GM23338 (cell line): ENCODE measurements at regions not wholly inside any gene's neighbourhood (a gene's known extent, or its start where the extent isn't known, plus 50 kb on each side); places are given as distances from the start of the nearest gene placed in this dataset.

Source experiments
- ATAC-seq: fragments of 200-7000 bp; cut with Tn5 transposase; 3 replicates; pipeline ENCODE4 v1.9.1; 2020
- DNase-seq: peaks from one replicate; pipeline ENCODE4 v3.0.0-alpha.2; 2015; ENCODE audit warnings: low spot score
- H2AFZ ChIP-seq: fragments of 200-600 bp; sonication (generic); 2 replicates; pipeline ENCODE4 v1.8.0; 2016; ENCODE audit warnings: antibody characterized with exemption, mild to moderate bottlenecking, moderate library complexity
- H3F3A ChIP-seq: fragments of 200-600 bp; sonication (generic); replicated peaks from 2 replicates; pipeline ENCODE4 v1.8.0; 2017; ENCODE audit warnings: antibody characterized with exemption, mixed run types, low read depth
- H3K27ac ChIP-seq: fragments of 200-600 bp; sonication (generic); 2 replicates; pipeline ENCODE4 v1.6.1; 2016; ENCODE audit warnings: low read depth
- H3K27me3 ChIP-seq: fragments of 200-600 bp; sonication (generic); 2 replicates; pipeline ENCODE4 v1.8.0; 2016; ENCODE audit warnings: mild to moderate bottlenecking, mixed run types, moderate library complexity; ENCODE audit not compliant: insufficient read depth
- H3K36me3 ChIP-seq: fragments of 200-600 bp; sonication (generic); 2 replicates; pipeline ENCODE4 v1.8.0; 2016; ENCODE audit warnings: mild to moderate bottlenecking; ENCODE audit not compliant: insufficient read depth
- H3K4me1 ChIP-seq: fragments of 200-600 bp; sonication (generic); 2 replicates; pipeline ENCODE4 v1.8.0; 2016; ENCODE audit warnings: mild to moderate bottlenecking, moderate library complexity; ENCODE audit not compliant: insufficient read depth
- H3K4me2 ChIP-seq: fragments of 200-600 bp; sonication (generic); 2 replicates; pipeline ENCODE4 v1.7.1; 2017; ENCODE audit warnings: mixed run types
- H3K4me3 ChIP-seq: fragments of 200-600 bp; sonication (generic); 2 replicates; pipeline ENCODE4 v1.6.1; 2016; ENCODE audit warnings: mixed run types
- H3K79me2 ChIP-seq: fragments of 200-600 bp; sonication (generic); replicated peaks from 2 replicates; pipeline ENCODE4 v1.8.0; 2017; ENCODE audit warnings: mild to moderate bottlenecking; ENCODE audit not compliant: insufficient read depth
- H3K9me2 ChIP-seq: fragments of 200-600 bp; sonication (generic); 2 replicates; pipeline ENCODE4 v1.8.0; 2017; ENCODE audit not compliant: insufficient read depth
- H4K20me1 ChIP-seq: fragments of 200-600 bp; sonication (generic); replicated peaks from 2 replicates; pipeline ENCODE4 v1.8.0; 2017; ENCODE audit warnings: mild to moderate bottlenecking; ENCODE audit not compliant: insufficient read depth
- H3K27ac Mint-ChIP-seq: 2 replicates; pipeline ENCODE4 v1.8.0; 2020; ENCODE audit warnings: inconsistent platforms, mild to moderate bottlenecking, moderate library complexity, mixed read lengths
- H3K27me3 Mint-ChIP-seq: 3 replicates; pipeline ENCODE4 v1.8.0; 2022; ENCODE audit warnings: low read depth, mild to moderate bottlenecking, moderate library complexity, mixed read lengths, inconsistent platforms; ENCODE audit not compliant: insufficient read depth, poor library complexity
- H3K36me3 Mint-ChIP-seq: 3 replicates; pipeline ENCODE4 v1.8.0; 2021; ENCODE audit warnings: low read depth, mild to moderate bottlenecking, inconsistent platforms, moderate library complexity, mixed read lengths
- H3K4me1 Mint-ChIP-seq: 3 replicates; pipeline ENCODE4 v1.8.0; 2020; ENCODE audit warnings: mild to moderate bottlenecking, inconsistent platforms, mixed read lengths
- H3K4me3 Mint-ChIP-seq: 3 replicates; pipeline ENCODE4 v1.8.0; 2021; ENCODE audit warnings: moderate library complexity, mild to moderate bottlenecking, inconsistent platforms, mixed read lengths
- H3K9me3 Mint-ChIP-seq: 3 replicates; pipeline ENCODE4 v1.8.0; 2020; ENCODE audit warnings: moderate library complexity, mild to moderate bottlenecking, inconsistent platforms, mixed read lengths
- CREB1 ChIP-seq: fragments of 250-450 bp; sonication (Bioruptor Pico); IDR thresholded peaks from 2 replicates; pipeline ENCODE4 v1.5.0; 2020; ENCODE audit warnings: low read depth, mild to moderate bottlenecking, moderate library complexity
- CTCF ChIP-seq, 2 experiments: fragments of 200-600 bp in 1 of 2; sonication (generic) in 1 of 2; conservative IDR thresholded peaks; 2 replicates each; pipeline versions ENCODE4 v1.5.1 to v1.6.1; 2016 to 2017; ENCODE audit warnings: antibody characterized with exemption in 2 of 2, low read depth in 2 of 2, mild to moderate bottlenecking in 2 of 2, moderate library complexity in 1 of 2
- ETS1 ChIP-seq: IDR thresholded peaks from 2 replicates; pipeline ENCODE4 v1.6.1; 2016; ENCODE audit warnings: antibody characterized with exemption
- EZH2 ChIP-seq: fragments of 200-600 bp; sonication (generic); IDR thresholded peaks from one replicate; pipeline ENCODE4 v1.8.0; 2017; ENCODE audit warnings: antibody characterized with exemption, mild to moderate bottlenecking, low read depth; ENCODE audit not compliant: unreplicated experiment
- EZH2phosphoT487 ChIP-seq: fragments of 200-600 bp; sonication (generic); IDR thresholded peaks from one replicate; pipeline ENCODE4 v1.8.1; 2018; ENCODE audit warnings: antibody characterized with exemption; ENCODE audit not compliant: unreplicated experiment
- JUNB ChIP-seq: IDR thresholded peaks from one replicate; pipeline ENCODE4 v1.6.1; 2016; ENCODE audit warnings: antibody characterized with exemption; ENCODE audit not compliant: unreplicated experiment
- NANOG ChIP-seq: IDR thresholded peaks from 2 replicates; pipeline ENCODE4 v1.6.1; 2016; ENCODE audit warnings: antibody characterized with exemption, borderline replicate concordance
- POLR2AphosphoS5 ChIP-seq: IDR thresholded peaks from 2 replicates; pipeline ENCODE4 v1.6.1; 2016; ENCODE audit warnings: antibody characterized with exemption, low read depth
- REST ChIP-seq: IDR thresholded peaks from one replicate; pipeline ENCODE4 v1.6.1; 2018; ENCODE audit warnings: antibody characterized with exemption; ENCODE audit not compliant: unreplicated experiment
- STAT1 ChIP-seq: IDR thresholded peaks from one replicate; pipeline ENCODE4 v1.6.1; 2016; ENCODE audit warnings: antibody characterized with exemption; ENCODE audit not compliant: unreplicated experiment
- ZNF114 ChIP-seq: fragments of 250-450 bp; sonication (Bioruptor Pico); IDR thresholded peaks from 2 replicates; pipeline ENCODE4 v1.5.0; 2020; ENCODE audit warnings: mild to moderate bottlenecking, moderate library complexity
- ZNF331 ChIP-seq: fragments of 250-450 bp; sonication (Bioruptor Pico); IDR thresholded peaks from 2 replicates; pipeline ENCODE4 v1.5.0; 2020; ENCODE audit warnings: low read depth, mild to moderate bottlenecking, moderate library complexity
- ZNF462 ChIP-seq: fragments of 250-450 bp; sonication (Bioruptor Pico); IDR thresholded peaks from 2 replicates; pipeline ENCODE4 v1.5.0; 2020; ENCODE audit warnings: mild to moderate bottlenecking, moderate library complexity

- H3K36me3 ChIP-seq = no peaks in the 10 kb centered on the region; the same call in 1 of the 2 replicates
- H3K27ac Mint-ChIP-seq = no peak overlapping the region
- H3K4me1 Mint-ChIP-seq = peaks cover 5% of the 10 kb centered on the region; the same call in 1 of the 3 replicates
- H2AFZ ChIP-seq = no peak overlapping the region
- H3K4me2 ChIP-seq = no peak overlapping the region
- H3K4me1 ChIP-seq = no peaks in the 10 kb centered on the region
- ATAC-seq (no peak), DNase-seq (no peak)
- H3K79me2 ChIP-seq = no peaks in the 10 kb centered on the region
- no peak for TF ChIP-seq EZH2
- TF ChIP-seq EZH2phosphoT487 = no peak
- TF ChIP-seq ETS1 = no peak
- no peak for TF ChIP-seq JUNB
- no peak for TF ChIP-seq NANOG
- no peak for TF ChIP-seq ZNF462
- no peak for TF ChIP-seq STAT1
- no peak for TF ChIP-seq REST
- TF ChIP-seq POLR2AphosphoS5 = no peak
- TF ChIP-seq ZNF114 (CRISPR knock-in tag) = no peak
- no peak for TF ChIP-seq CREB1 (CRISPR knock-in tag)
- TF ChIP-seq CTCF (conservative IDR thresholded peaks at IDR 0.05; ENCODE audit: low read depth in 2 of 2) = no peak
- TF ChIP-seq ZNF331 (CRISPR knock-in tag) = no peak
- H3K9me3 Mint-ChIP-seq = no peaks in the 10 kb centered on the region
- H3K27me3 ChIP-seq = no peaks in the 10 kb centered on the region
- peaks cover 4% of the 10 kb centered on the region for H3K27me3 Mint-ChIP-seq
- no peaks in the 10 kb centered on the region for H4K20me1 ChIP-seq
- no peaks in the 10 kb centered on the region for H3K9me2 ChIP-seq
- no peaks in the 10 kb centered on the region for H3K36me3 Mint-ChIP-seq
- H3F3A ChIP-seq = no peaks in the 10 kb centered on the region
- H3K27ac ChIP-seq = no peak overlapping the region
- no peak overlapping the region for H3K4me3 ChIP-seq
- H3K4me3 Mint-ChIP-seq = no peak overlapping the region
Measured at GRCh38 chr3:194194757-194195085, 58.8 kb downstream of the HES1 start.
